HEK293 (cell line): ENCODE measurements at regions not wholly inside any gene's neighbourhood (a gene's known extent, or its start where the extent isn't known, plus 50 kb on each side); places are given as distances from the start of the nearest gene placed in this dataset.

Experiments used
- CTCF ChIA-PET: fragments of 350-600 bp; formaldehyde crosslinking; extraction: SDS; loops from one replicate; lab custom pipeline; 2021; ENCODE audit warnings: antibody characterized with exemption; lab: Yijun Ruan, JAX
- POLR2A ChIA-PET: fragments of 300-600 bp; formaldehyde crosslinking; extraction: SDS; loops from one replicate; lab custom pipeline; 2020; ENCODE audit warnings: antibody characterized with exemption, inconsistent platforms; lab: Yijun Ruan, JAX
- H3K27ac ChIP-seq: fragments of 200-500 bp; sonication (Bioruptor generic); 2 replicates; pipeline ENCODE4 v1.5.1; 2014; ENCODE audit warnings: low read depth, low read length, control low read depth, inconsistent platforms; ENCODE audit errors: extremely low read depth
- H3K36me3 ChIP-seq, 2 experiments: fragments of 200-500 bp in 1 of 2; sonication (Bioruptor generic) in 1 of 2; 1 replicate in 1 of 2; 2 replicates in 1 of 2; pipeline ENCODE4 v1.5.1; 2014 to 2017; ENCODE audit warnings: inconsistent platforms in 2 of 2, low read length in 2 of 2; ENCODE audit not compliant: control insufficient read depth in 2 of 2, insufficient read depth in 1 of 2
- H3K4me1 ChIP-seq: fragments of 200-500 bp; sonication (Bioruptor generic); 2 replicates; pipeline ENCODE4 v1.5.1; 2014; ENCODE audit warnings: mild to moderate bottlenecking, low read length, inconsistent platforms; ENCODE audit not compliant: control insufficient read depth, insufficient read depth
- H3K4me3 ChIP-seq: 2 replicates; pipeline ENCODE4 v1.5.1; 2011; ENCODE audit warnings: low read depth, mild to moderate bottlenecking, control low read depth, low read length, moderate library complexity
- H3K9me3 ChIP-seq: fragments of 200-500 bp; sonication (Bioruptor generic); 2 replicates; pipeline ENCODE4 v1.5.1; 2014; ENCODE audit warnings: low read depth, low read length, inconsistent platforms; ENCODE audit not compliant: control insufficient read depth, insufficient read depth
- BCL11B ChIP-seq: fragments of 450-650 bp; formaldehyde crosslinking; IDR thresholded peaks from 2 replicates; pipeline ENCODE4 v1.5.1; 2016; ENCODE audit warnings: low read depth, missing biosample characterization, missing genetic modification characterization
- EGR2 ChIP-seq: fragments of 450-650 bp; formaldehyde crosslinking; IDR thresholded peaks from 2 replicates; pipeline ENCODE4 v1.5.1; 2016; ENCODE audit warnings: low read depth, missing biosample characterization, missing genetic modification characterization
- GLIS2 ChIP-seq: fragments of 450-650 bp; formaldehyde crosslinking; IDR thresholded peaks from 2 replicates; pipeline ENCODE4 v1.5.1; 2016; ENCODE audit warnings: missing biosample characterization, missing genetic modification characterization
- KLF10 ChIP-seq: fragments of 450-650 bp; IDR thresholded peaks from 2 replicates; pipeline ENCODE4 v1.5.1; 2018; ENCODE audit warnings: missing biosample characterization, mild to moderate bottlenecking, missing genetic modification characterization
- KLF16 ChIP-seq: fragments of 450-650 bp; formaldehyde crosslinking; IDR thresholded peaks from 2 replicates; pipeline ENCODE4 v1.5.1; 2017; ENCODE audit warnings: missing biosample characterization, missing genetic modification characterization
- OSR2 ChIP-seq: fragments of 450-650 bp; formaldehyde crosslinking; IDR thresholded peaks from 2 replicates; pipeline ENCODE4 v1.5.1; 2016; ENCODE audit warnings: missing biosample characterization, missing genetic modification characterization
- REPIN1 ChIP-seq: fragments of 450-650 bp; formaldehyde crosslinking; IDR thresholded peaks from 2 replicates; pipeline ENCODE4 v1.5.1; 2017; ENCODE audit warnings: missing biosample characterization, missing genetic modification characterization, low read depth
- YY2 ChIP-seq: fragments of 450-650 bp; formaldehyde crosslinking; IDR thresholded peaks from 2 replicates; pipeline ENCODE4 v1.5.1; 2016; ENCODE audit warnings: missing biosample characterization, missing genetic modification characterization
- ZFHX2 ChIP-seq: fragments of 450-650 bp; formaldehyde crosslinking; conservative IDR thresholded peaks from 2 replicates; pipeline ENCODE4 v1.5.1; 2016; ENCODE audit warnings: missing biosample characterization, missing genetic modification characterization
- ZNF10 ChIP-seq: fragments of 450-650 bp; formaldehyde crosslinking; IDR thresholded peaks from 2 replicates; pipeline ENCODE4 v1.5.1; 2017; ENCODE audit warnings: missing biosample characterization, missing genetic modification characterization
- ZNF133 ChIP-seq: fragments of 450-650 bp; formaldehyde crosslinking; IDR thresholded peaks from 2 replicates; pipeline ENCODE4 v1.5.1; 2016; ENCODE audit warnings: missing biosample characterization, missing genetic modification characterization
- ZNF155 ChIP-seq: fragments of 450-650 bp; formaldehyde crosslinking; IDR thresholded peaks from 2 replicates; pipeline ENCODE4 v1.5.1; 2016; ENCODE audit warnings: missing biosample characterization, missing genetic modification characterization
- ZNF157 ChIP-seq: fragments of 450-650 bp; formaldehyde crosslinking; IDR thresholded peaks from 2 replicates; pipeline ENCODE4 v1.5.1; 2016; ENCODE audit warnings: missing biosample characterization, missing genetic modification characterization
- ZNF19 ChIP-seq: fragments of 450-650 bp; formaldehyde crosslinking; IDR thresholded peaks from 2 replicates; pipeline ENCODE4; 2016; ENCODE audit warnings: missing biosample characterization, missing genetic modification characterization, low read depth
- ZNF2 ChIP-seq: fragments of 450-650 bp; formaldehyde crosslinking; IDR thresholded peaks from 2 replicates; pipeline ENCODE4 v1.5.1; 2016; ENCODE audit warnings: missing biosample characterization, missing genetic modification characterization
- ZNF248 ChIP-seq: fragments of 450-650 bp; formaldehyde crosslinking; IDR thresholded peaks from 2 replicates; pipeline ENCODE4 v1.5.1; 2017; ENCODE audit warnings: missing biosample characterization, missing genetic modification characterization
- ZNF266 ChIP-seq: fragments of 450-650 bp; formaldehyde crosslinking; IDR thresholded peaks from 2 replicates; pipeline ENCODE4 v1.5.1; 2016; ENCODE audit warnings: missing biosample characterization, missing genetic modification characterization, low read depth
- ZNF292 ChIP-seq: fragments of 450-650 bp; formaldehyde crosslinking; IDR thresholded peaks from 2 replicates; pipeline ENCODE4 v1.5.1; 2016; ENCODE audit warnings: low read depth, missing biosample characterization, missing genetic modification characterization, borderline replicate concordance
- ZNF350 ChIP-seq: fragments of 450-650 bp; formaldehyde crosslinking; IDR thresholded peaks from 2 replicates; pipeline ENCODE4 v1.5.0; 2017; ENCODE audit warnings: missing biosample characterization, mild to moderate bottlenecking, missing genetic modification characterization
- ZNF416 ChIP-seq: fragments of 450-650 bp; formaldehyde crosslinking; IDR thresholded peaks from 2 replicates; pipeline ENCODE4 v1.5.1; 2016; ENCODE audit warnings: missing biosample characterization, missing genetic modification characterization
- ZNF514 ChIP-seq: fragments of 450-650 bp; formaldehyde crosslinking; IDR thresholded peaks from 2 replicates; pipeline ENCODE4 v1.5.1; 2016; ENCODE audit warnings: missing biosample characterization, missing genetic modification characterization
- ZNF544 ChIP-seq: fragments of 450-650 bp; formaldehyde crosslinking; IDR thresholded peaks from 2 replicates; pipeline ENCODE4 v1.5.0; 2017; ENCODE audit warnings: missing biosample characterization, missing genetic modification characterization
- ZNF558 ChIP-seq: fragments of 450-650 bp; formaldehyde crosslinking; IDR thresholded peaks from 2 replicates; pipeline ENCODE4 v1.5.1; 2016; ENCODE audit warnings: missing biosample characterization, missing genetic modification characterization
- ZNF600 ChIP-seq: fragments of 450-650 bp; formaldehyde crosslinking; IDR thresholded peaks from 2 replicates; pipeline ENCODE4 v1.5.1; 2016; ENCODE audit warnings: missing biosample characterization, missing genetic modification characterization
- ZNF623 ChIP-seq: fragments of 450-650 bp; formaldehyde crosslinking; IDR thresholded peaks from 2 replicates; pipeline ENCODE4 v1.5.1; 2016; ENCODE audit warnings: missing biosample characterization, missing genetic modification characterization
- ZNF629 ChIP-seq: fragments of 450-650 bp; formaldehyde crosslinking; IDR thresholded peaks from 2 replicates; pipeline ENCODE4 v1.5.1; 2017; ENCODE audit warnings: missing biosample characterization, missing genetic modification characterization
- ZNF701 ChIP-seq: fragments of 450-650 bp; formaldehyde crosslinking; IDR thresholded peaks from 2 replicates; pipeline ENCODE4 v1.5.1; 2016; ENCODE audit warnings: missing biosample characterization, missing genetic modification characterization
- ZNF707 ChIP-seq: fragments of 450-650 bp; formaldehyde crosslinking; IDR thresholded peaks from 2 replicates; pipeline ENCODE4 v1.5.1; 2016; ENCODE audit warnings: missing biosample characterization, missing genetic modification characterization
- ZNF777 ChIP-seq: fragments of 450-650 bp; formaldehyde crosslinking; IDR thresholded peaks from 2 replicates; pipeline ENCODE4 v1.5.1; 2017; ENCODE audit warnings: missing biosample characterization, missing genetic modification characterization, borderline replicate concordance
- ZNF785 ChIP-seq: fragments of 450-650 bp; formaldehyde crosslinking; IDR thresholded peaks from 2 replicates; pipeline ENCODE4 v1.5.1; 2016; ENCODE audit warnings: missing biosample characterization, missing genetic modification characterization
- TF ChIP-seq, protein P1 (sequence below): fragments of 450-650 bp; formaldehyde crosslinking; IDR thresholded peaks from 2 replicates; pipeline ENCODE4 v1.5.1; 2016; ENCODE audit warnings: missing biosample characterization, missing genetic modification characterization
- TF ChIP-seq, protein P2 (sequence below): fragments of 450-650 bp; formaldehyde crosslinking; IDR thresholded peaks from 2 replicates; pipeline ENCODE4 v1.5.1; 2016; ENCODE audit warnings: missing biosample characterization, missing genetic modification characterization
- TF ChIP-seq, protein P3 (sequence below): fragments of 450-650 bp; formaldehyde crosslinking; IDR thresholded peaks from 2 replicates; pipeline ENCODE4 v1.5.1; 2017; ENCODE audit warnings: missing biosample characterization, missing genetic modification characterization
- TF ChIP-seq, protein P4 (sequence below): fragments of 450-650 bp; formaldehyde crosslinking; optimal IDR thresholded peaks from 2 replicates; pipeline ENCODE3; 2016; ENCODE audit warnings: missing biosample characterization, mild to moderate bottlenecking, missing genetic modification characterization

DNA sequence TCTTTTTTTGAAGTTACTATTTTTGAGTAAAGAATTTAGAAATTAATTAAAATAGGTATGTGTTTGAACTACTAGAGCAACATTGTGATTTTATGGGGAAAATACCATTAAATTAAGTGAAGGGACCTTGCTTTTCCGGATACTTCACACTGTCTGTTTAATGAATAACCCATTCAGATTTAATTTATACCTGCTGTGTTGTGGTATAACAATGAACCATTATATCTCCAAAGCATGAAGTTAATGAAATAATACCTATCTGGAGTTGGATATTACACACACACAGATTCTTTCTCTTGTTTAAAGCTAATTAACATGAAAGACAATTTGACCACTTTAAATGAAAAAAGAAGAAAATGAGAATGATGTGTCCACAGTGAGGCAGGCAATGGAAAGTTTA is 195.0 kb upstream of the GPRIN3 start (continued):
- no peak for TF ChIP-seq ZNF629 (tag by site-specific recombination)

DNA sequence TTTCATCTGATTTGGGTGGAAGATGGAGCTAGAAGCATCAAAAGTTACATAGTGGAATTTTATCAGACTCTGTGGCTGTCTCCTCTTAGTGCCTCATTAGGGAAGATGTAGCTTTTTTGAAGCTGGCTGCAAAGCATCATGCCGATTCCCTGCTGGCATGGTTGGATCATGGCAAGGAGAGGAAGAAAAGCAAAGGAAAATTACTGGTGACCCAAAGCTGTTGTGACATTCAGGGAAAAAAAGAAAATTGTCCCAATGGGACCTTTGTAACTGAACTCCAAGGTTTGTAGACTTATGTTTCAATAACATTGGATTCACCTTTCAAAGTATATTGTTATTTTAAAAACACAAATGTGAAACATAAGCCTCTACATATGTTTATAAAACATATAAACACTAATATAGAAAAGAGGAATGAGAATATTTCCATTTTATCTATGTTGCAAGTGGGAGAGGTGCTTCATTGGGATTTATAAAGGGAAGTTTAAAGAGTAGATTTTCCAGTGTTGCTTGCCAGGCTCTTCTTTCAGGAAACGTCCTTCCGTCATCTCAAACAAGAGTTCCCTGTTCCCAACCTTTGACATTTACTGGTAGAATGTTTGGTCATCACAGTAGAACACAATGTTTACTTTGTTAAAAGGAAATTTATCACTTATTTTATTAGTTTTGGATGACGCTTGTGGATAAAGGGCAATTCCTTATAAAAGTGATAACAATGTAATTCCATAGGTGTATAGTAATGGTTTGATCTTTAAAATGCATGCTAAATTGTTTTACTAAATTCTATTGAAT is 190.1 kb upstream of the GPRIN3 start:
- no peaks in the 10 kb centered on the region for H3K4me1 ChIP-seq
- no peak overlapping the region for H3K4me3 ChIP-seq
- CTCF ChIA-PET, result no interaction called here
- H3K36me3 ChIP-seq, result no peaks in the 10 kb centered on the region
- no peaks in the 10 kb centered on the region for H3K9me3 ChIP-seq
- POLR2A ChIA-PET, result no interaction called here
- TF ChIP-seq ZNF2, result no peak
- no peak for TF ChIP-seq ZNF19 (tag by site-specific recombination)
- TF ChIP-seq ZNF623 (tag by site-specific recombination), result no peak
- no peak for TF ChIP-seq ZNF514 (tag by site-specific recombination)
- TF ChIP-seq ZNF558 (tag by site-specific recombination), result no peak
- no peak for TF ChIP-seq ZNF155 (tag by site-specific recombination)
- TF ChIP-seq, protein P1, sequence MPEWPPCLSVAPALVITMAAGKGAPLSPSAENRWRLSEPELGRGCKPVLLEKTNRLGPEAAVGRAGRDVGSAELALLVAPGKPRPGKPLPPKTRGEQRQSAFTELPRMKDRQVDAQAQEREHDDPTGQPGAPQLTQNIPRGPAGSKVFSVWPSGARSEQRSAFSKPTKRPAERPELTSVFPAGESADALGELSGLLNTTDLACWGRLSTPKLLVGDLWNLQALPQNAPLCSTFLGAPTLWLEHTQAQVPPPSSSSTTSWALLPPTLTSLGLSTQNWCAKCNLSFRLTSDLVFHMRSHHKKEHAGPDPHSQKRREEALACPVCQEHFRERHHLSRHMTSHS, result no peak
- TF ChIP-seq ZNF600 (tag by site-specific recombination), result no peak
- TF ChIP-seq ZFHX2, result no peak
- TF ChIP-seq YY2, result no peak
- TF ChIP-seq, protein P2, sequence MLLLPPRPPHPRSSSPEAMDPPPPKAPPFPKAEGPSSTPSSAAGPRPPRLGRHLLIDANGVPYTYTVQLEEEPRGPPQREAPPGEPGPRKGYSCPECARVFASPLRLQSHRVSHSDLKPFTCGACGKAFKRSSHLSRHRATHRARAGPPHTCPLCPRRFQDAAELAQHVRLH (tag by site-specific recombination), result no peak
- TF ChIP-seq ZNF777 (tag by site-specific recombination), result no peak
- TF ChIP-seq KLF16 (tag by site-specific recombination), result no peak
- TF ChIP-seq ZNF544 (tag by site-specific recombination), result no peak
- TF ChIP-seq, protein P3, sequence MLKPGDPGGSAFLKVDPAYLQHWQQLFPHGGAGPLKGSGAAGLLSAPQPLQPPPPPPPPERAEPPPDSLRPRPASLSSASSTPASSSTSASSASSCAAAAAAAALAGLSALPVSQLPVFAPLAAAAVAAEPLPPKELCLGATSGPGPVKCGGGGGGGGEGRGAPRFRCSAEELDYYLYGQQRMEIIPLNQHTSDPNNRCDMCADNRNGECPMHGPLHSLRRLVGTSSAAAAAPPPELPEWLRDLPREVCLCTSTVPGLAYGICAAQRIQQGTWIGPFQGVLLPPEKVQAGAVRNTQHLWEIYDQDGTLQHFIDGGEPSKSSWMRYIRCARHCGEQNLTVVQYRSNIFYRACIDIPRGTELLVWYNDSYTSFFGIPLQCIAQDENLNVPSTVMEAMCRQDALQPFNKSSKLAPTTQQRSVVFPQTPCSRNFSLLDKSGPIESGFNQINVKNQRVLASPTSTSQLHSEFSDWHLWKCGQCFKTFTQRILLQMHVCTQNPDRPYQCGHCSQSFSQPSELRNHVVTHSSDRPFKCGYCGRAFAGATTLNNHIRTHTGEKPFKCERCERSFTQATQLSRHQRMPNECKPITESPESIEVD (tag by site-specific recombination), result no peak
- no peak for TF ChIP-seq ZNF707 (tag by site-specific recombination)
- TF ChIP-seq, all 188 proteins: peak for 0
- no peak overlapping the region for H3K27ac ChIP-seq

DNA sequence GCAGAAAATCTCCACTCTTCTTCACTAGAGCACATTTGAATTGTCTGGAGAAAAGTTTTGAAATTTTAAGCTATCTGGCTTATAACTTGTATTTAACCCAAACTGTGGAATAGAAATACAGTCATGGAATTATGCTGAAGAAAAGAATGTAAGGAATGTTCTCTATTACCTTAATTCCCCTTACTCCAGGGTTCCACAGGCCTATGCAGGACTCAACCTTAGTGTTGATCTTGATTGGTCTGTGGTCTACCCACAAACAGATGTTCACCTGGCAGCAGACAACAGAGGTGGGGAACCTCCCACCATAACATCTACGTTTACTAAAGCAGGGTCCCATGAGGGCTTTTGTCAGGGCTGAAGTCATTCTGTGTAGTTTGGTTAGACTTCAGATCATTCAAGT is 189.3 kb upstream of the GPRIN3 start:
- H3K27ac ChIP-seq, result no peak overlapping the region
- H3K4me1 ChIP-seq, result no peaks in the 10 kb centered on the region
- no peak overlapping the region for H3K4me3 ChIP-seq
- CTCF ChIA-PET, result no interaction called here
- H3K36me3 ChIP-seq, result no peaks in the 10 kb centered on the region
- H3K9me3 ChIP-seq, result no peaks in the 10 kb centered on the region
- POLR2A ChIA-PET, result no interaction called here
- TF ChIP-seq KLF10 (tag by site-specific recombination), result no peak
- no peak for TF ChIP-seq ZNF10 (tag by site-specific recombination)
- no peak for TF ChIP-seq ZNF350
- TF ChIP-seq, protein P4, sequence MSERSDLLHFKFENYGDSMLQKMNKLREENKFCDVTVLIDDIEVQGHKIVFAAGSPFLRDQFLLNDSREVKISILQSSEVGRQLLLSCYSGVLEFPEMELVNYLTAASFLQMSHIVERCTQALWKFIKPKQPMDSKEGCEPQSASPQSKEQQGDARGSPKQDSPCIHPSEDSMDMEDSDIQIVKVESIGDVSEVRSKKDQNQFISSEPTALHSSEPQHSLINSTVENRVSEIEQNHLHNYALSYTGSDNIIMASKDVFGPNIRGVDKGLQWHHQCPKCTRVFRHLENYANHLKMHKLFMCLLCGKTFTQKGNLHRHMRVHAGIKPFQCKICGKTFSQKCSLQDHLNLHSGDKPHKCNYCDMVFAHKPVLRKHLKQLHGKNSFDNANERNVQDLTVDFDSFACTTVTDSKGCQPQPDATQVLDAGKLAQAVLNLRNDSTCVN, result no peak
- TF ChIP-seq ZNF248 (tag by site-specific recombination), result no peak
- no peak for TF ChIP-seq OSR2 (tag by site-specific recombination)
- TF ChIP-seq BCL11B (tag by site-specific recombination), result no peak
- TF ChIP-seq GLIS2 (tag by site-specific recombination), result no peak
- TF ChIP-seq ZNF292 (tag by site-specific recombination), result no peak
- TF ChIP-seq EGR2 (tag by site-specific recombination), result no peak
- no peak for TF ChIP-seq ZNF157 (tag by site-specific recombination)
- TF ChIP-seq ZNF785 (tag by site-specific recombination), result no peak
- TF ChIP-seq ZNF701 (tag by site-specific recombination), result no peak
- no peak for TF ChIP-seq ZNF133 (tag by site-specific recombination)
- TF ChIP-seq ZNF266 (tag by site-specific recombination), result no peak
- TF ChIP-seq ZNF416 (tag by site-specific recombination), result no peak
- TF ChIP-seq REPIN1 (tag by site-specific recombination), result no peak
